ENCODE measurements at regions not wholly inside any gene's neighbourhood (a gene's known extent, or its start where the extent isn't known, plus 50 kb on each side); places are given as distances from the start of the nearest gene placed in this dataset.

DNA sequence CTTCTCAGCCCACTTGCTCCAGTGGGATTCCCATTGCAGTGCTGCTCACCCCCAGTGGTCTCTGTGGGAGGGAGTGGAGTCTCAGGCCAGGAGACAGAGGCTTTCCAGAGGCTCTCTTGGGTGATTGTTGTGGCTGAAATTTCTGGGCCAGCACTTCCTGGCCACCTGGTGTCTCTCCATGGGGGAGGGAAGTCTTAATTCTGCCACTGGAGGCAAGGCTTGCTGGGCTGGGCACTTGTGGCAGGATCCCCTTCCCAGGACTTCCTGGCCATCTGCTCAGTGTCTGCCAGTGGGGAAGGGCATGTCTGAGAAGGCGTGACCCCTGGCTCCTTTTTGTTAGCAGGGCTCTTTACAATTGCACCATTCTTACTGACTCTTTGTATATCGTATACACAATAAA lies 351.8 kb downstream of the GABRB3 start:
- no peaks in the 10 kb centered on the region for H3K36me3 Mint-ChIP-seq
- H3K4me3 Mint-ChIP-seq, result no peak overlapping the region
- no peaks in the 10 kb centered on the region for H3K27me3 Mint-ChIP-seq
- peaks cover 4% of the 10 kb centered on the region for H3K9me3 Mint-ChIP-seq (ENCODE audit: low read depth)
- no peak overlapping the region for H3K27ac Mint-ChIP-seq
- no peaks in the 10 kb centered on the region for H3K4me1 Mint-ChIP-seq (ENCODE audit: low read depth)

DNA sequence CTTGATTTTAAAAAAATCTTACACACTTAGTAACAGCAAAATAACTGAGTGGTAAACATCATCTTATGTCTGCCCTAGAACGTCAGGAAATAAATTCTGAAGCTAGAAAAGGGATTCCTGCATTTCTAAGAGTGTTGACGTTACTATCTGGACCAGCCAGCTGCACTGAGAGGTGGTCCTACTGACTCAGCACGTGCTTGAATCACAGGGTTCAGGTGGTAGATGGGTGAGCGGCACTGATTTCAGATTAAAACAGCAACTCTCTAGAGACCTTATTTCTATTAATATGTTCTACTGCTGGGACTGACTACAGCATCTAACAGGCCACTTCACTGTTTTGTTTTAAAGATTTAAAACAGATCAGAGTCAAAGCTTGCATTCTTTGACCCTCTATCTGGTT lies 377.2 kb downstream of the GABRB3 start:
- H3K27me3 Mint-ChIP-seq, result no peaks in the 10 kb centered on the region
- H3K9me3 Mint-ChIP-seq (ENCODE audit: low read depth), result no peaks in the 10 kb centered on the region
- H3K27ac Mint-ChIP-seq, result no peak overlapping the region
- no peaks in the 10 kb centered on the region for H3K36me3 Mint-ChIP-seq
- H3K4me1 Mint-ChIP-seq (ENCODE audit: low read depth), result no peaks in the 10 kb centered on the region
- H3K4me3 Mint-ChIP-seq, result no peak overlapping the region

DNA sequence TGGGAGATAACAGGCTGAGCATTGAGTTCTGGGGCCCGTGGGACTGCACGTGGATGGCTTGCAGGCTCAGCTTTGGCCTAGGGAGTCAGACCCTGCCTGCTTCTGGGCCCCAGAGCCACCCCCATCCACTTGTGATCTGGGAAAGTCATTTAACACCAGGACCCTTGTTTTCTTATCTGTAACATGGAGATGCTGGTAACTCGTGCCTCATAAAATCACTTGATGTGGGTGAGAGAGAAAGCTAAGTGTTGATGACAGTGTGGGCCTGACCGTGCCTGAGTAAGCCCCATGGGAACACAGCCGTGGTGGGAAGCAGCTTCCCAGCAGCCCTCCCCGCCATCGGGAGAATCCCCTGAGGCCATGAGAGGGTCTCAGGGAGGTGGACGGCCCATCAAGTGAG lies 378.1 kb downstream of the GABRB3 start:
- Mint-ChIP-seq H3K27me3 (no peaks in the 10 kb centered on the region), H3K4me3 (no peak overlapping the region), H3K4me1 (ENCODE audit: low read depth) (no peaks in the 10 kb centered on the region), H3K36me3 (no peaks in the 10 kb centered on the region), H3K27ac (no peak overlapping the region), H3K9me3 (ENCODE audit: low read depth) (no peaks in the 10 kb centered on the region)

DNA sequence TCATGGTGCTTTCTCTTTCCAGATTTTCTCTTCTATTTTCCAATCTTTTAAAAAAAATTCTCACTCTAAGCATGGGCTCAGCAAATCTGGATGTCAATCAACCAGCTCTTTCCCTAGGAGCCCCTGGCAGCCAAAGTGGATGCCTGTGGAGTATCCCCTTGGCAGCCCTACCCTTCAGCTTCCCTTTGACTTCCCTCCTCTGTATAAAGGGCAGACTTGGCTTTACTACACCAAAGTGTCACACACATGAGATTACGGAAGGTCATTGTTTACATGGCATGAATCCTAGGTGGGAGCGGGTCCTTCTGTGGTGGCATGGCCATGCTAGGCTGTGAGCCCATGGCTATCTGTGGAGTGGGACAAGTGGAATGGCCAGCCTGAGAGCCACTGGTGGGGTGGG lies 379.9 kb downstream of the GABRB3 start:
- no peak overlapping the region for H3K27ac Mint-ChIP-seq

DNA sequence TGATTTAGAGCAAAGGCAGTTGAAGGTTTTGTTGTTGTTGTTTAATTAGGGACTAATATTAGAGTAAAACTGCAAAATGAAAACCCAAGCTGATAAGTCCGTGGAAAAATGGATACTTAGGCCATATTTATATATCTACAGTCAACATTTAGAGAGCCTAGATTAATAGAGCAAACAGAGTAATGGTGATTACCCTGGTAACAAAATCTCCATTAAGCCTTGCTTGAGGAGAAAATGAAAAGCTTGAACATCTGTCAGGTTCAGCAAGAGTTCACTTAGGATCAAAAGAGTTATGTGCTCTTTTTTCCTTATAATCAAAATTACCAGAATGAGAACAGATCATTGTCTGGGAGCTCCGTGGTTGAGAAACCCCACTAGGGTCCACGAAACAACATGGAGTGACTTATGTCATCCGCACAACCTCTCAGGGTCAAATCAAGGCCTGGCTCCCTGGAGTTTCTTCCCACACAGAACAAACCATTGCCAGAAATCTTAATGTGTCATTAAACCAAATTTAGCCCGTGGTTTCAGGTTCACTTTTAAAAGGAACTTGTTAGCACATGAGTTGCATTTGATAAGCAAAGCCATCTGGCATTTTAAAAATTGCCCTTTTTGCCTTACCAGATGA lies 381.2 kb downstream of the GABRB3 start:
- Mint-ChIP-seq H3K9me3 (ENCODE audit: low read depth) (no peaks in the 10 kb centered on the region), H3K27ac (no peak overlapping the region), H3K4me1 (ENCODE audit: low read depth) (no peaks in the 10 kb centered on the region), H3K27me3 (no peaks in the 10 kb centered on the region), H3K4me3 (no peak overlapping the region), H3K36me3 (no peaks in the 10 kb centered on the region)

More for the DNA sequence above, 379.9 kb downstream of the GABRB3 start:
- no peaks in the 10 kb centered on the region for H3K36me3 Mint-ChIP-seq
- no peaks in the 10 kb centered on the region for H3K4me1 Mint-ChIP-seq (ENCODE audit: low read depth)
- H3K4me3 Mint-ChIP-seq, result no peak overlapping the region
- no peaks in the 10 kb centered on the region for H3K27me3 Mint-ChIP-seq
- H3K9me3 Mint-ChIP-seq (ENCODE audit: low read depth), result no peaks in the 10 kb centered on the region

DNA sequence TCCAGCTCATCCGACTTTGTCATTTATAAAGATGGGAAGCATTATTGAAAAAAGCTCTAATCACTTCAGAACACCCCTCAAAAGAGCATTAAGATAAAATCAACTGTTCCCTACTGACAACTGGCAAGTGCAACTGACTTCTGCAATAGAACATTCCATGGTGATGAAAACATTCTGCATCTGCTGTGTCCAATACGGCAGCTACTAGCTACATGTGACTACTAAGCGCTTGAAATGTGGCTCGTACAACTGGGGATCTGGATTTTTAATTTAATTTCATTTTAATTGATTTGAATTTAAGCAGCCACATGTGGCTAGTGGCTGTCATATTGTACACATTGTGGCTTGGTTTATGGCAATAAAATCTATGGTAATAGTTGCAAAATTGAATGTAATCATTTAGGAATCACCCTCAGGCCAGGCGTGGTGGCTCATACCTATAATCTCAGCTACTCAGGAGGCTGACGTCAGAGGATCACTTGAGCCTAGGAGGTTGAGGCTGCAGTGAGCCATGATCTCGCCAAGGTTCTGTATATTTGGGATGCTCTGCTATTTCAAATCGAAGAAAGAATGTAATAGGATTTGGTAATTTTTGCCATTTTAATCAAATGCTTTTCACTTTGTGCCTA lies 390.3 kb downstream of the GABRB3 start:
- Mint-ChIP-seq H3K36me3 (no peaks in the 10 kb centered on the region), H3K4me3 (no peak overlapping the region), H3K4me1 (ENCODE audit: low read depth) (no peaks in the 10 kb centered on the region), H3K27me3 (no peaks in the 10 kb centered on the region), H3K9me3 (ENCODE audit: low read depth) (peaks cover 4% of the 10 kb centered on the region), H3K27ac (no peak overlapping the region)

DNA sequence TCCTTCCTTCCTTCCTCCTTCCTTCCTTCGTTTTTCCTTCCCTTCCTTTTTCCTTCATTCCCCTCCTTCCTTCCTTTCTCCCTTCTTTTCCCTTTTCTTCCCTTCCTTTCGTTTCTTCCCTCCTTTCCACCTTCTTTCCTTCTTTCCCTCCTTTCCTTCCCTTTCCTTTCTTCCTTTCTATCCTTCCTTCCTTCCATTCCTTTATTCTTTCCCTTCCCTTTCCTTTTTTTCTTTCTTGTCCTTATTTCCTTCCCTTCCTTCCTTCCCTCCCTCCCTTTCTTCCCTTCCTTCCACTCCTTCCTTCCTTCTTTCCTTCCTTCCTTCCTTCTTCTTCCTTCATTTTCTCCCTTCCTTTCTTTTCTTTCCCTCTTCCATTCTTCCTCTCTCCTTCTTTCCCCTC lies 394.6 kb downstream of the GABRB3 start:
- H3K4me3 Mint-ChIP-seq, result no peak overlapping the region
- peaks cover 3% of the 10 kb centered on the region for H3K36me3 Mint-ChIP-seq
- H3K4me1 Mint-ChIP-seq (ENCODE audit: low read depth), result no peaks in the 10 kb centered on the region
- H3K27me3 Mint-ChIP-seq, result no peaks in the 10 kb centered on the region
- H3K27ac Mint-ChIP-seq, result no peak overlapping the region
- H3K9me3 Mint-ChIP-seq (ENCODE audit: low read depth), result peaks cover 18% of the 10 kb centered on the region

DNA sequence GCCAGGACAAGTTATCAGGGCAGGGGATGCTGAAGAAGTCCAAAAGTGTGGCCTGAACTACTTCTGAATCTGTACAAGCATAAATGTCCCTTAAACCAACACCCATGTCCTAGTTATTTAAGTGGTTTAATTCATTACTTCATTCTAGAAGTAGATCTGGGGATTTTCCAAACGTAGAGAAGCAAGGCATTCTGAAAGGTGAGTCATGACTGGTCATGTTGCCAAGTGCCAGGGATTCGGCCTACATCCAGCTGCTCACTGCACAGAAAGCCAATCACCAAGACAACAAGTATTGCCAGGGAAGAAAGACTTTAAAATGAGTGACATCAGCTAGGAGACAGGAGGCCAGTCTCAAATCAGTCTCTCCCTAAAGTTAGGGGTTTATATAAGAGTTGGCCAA lies 396.6 kb downstream of the GABRB3 start:
- Mint-ChIP-seq H3K36me3 (peaks cover 3% of the 10 kb centered on the region), H3K4me1 (ENCODE audit: low read depth) (no peaks in the 10 kb centered on the region), H3K4me3 (no peak overlapping the region), H3K9me3 (ENCODE audit: low read depth) (peaks cover 18% of the 10 kb centered on the region), H3K27me3 (no peaks in the 10 kb centered on the region), H3K27ac (no peak overlapping the region)

DNA sequence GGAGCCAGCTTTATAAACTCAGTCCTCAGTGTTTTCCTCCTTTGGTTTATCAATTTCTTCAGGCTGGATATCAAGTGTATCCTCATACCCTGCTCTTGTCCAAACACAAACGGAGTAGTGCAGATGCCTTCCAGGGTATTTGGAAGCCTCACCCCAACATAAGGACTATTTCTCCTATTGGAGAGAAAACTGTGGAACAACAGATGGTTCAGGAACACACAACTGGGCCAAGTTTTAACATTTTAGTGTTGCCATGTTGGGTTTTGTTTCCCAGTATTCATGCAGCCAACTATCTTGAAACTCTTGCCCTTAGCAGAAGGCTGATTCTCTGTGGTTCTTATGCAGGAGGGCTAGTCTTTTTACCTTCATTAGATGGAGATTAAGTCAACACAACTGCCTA lies 398.1 kb downstream of the GABRB3 start:
- peaks cover 3% of the 10 kb centered on the region for H3K36me3 Mint-ChIP-seq

DNA sequence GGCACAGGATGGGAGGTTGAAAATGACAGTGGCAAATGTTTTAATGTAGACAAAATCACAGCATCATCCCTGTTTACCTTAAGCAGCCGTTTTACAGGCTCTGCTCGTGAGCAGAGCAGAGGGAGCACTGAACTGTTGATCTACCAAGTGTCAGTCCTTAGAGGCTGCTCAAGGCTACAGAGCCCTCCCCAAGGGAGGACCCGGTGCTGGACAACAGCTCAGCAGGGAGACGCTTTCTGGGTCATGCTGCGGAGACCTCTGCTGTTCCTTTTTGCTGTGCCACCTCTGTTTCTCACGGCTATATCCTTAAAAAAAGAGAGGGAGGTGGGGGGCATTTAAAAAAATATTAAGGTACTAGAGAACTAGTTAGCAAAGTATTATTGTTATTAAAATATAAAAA lies 400.2 kb downstream of the GABRB3 start:
- Mint-ChIP-seq H3K4me3 (no peak overlapping the region), H3K36me3 (peaks cover 3% of the 10 kb centered on the region), H3K27ac (no peak overlapping the region), H3K9me3 (ENCODE audit: low read depth) (peaks cover 19% of the 10 kb centered on the region), H3K27me3 (no peaks in the 10 kb centered on the region), H3K4me1 (ENCODE audit: low read depth) (no peaks in the 10 kb centered on the region)

More for the DNA sequence above, 398.1 kb downstream of the GABRB3 start:
- no peaks in the 10 kb centered on the region for H3K27me3 Mint-ChIP-seq
- no peaks in the 10 kb centered on the region for H3K4me1 Mint-ChIP-seq (ENCODE audit: low read depth)
- H3K27ac Mint-ChIP-seq, result no peak overlapping the region
- peaks cover 18% of the 10 kb centered on the region for H3K9me3 Mint-ChIP-seq (ENCODE audit: low read depth)
- H3K4me3 Mint-ChIP-seq, result no peak overlapping the region

DNA sequence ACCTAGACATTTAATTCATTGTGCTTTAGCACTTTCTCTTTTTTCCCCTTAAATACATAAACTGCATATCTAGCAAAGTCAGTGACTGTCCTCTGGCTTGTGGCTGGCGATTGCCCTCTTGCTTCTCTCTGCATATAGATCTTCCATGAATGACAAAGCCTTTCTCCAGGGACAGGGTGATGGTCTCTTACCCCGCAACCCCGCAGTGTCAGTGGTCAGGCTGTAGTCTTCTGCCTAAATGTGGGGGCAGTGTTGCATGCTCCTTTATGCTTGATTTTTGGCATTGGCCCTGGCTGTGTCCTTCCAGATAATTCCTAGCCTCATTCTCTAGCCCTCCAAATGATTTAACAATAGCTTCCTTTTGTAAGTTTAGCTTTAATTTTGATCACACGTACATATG lies 407.8 kb downstream of the GABRB3 start:
- Mint-ChIP-seq H3K9me3 (ENCODE audit: low read depth) (peaks cover 17% of the 10 kb centered on the region), H3K4me1 (ENCODE audit: low read depth) (no peaks in the 10 kb centered on the region), H3K27ac (no peak overlapping the region), H3K4me3 (no peak overlapping the region), H3K27me3 (no peaks in the 10 kb centered on the region), H3K36me3 (no peaks in the 10 kb centered on the region)

DNA sequence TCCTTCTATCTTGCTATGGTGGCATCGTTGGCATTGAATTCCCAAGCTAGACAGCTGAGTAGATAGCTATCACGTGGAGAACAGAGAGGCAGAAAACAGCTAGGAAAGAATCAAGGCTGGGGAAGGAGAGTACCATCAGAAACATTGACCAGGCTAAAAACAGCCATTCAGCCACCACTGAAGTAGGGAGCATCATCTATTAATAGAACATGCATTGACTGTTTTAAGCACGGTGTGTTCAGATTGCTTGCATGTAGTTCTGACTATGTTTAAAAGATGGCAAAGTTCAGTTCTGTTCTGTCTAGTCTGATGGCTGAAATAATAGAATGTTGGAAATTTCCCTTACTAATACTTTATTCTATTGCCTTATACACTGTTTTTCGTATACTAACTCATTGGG lies 413.0 kb downstream of the GABRB3 start:
- no peaks in the 10 kb centered on the region for H3K4me1 Mint-ChIP-seq (ENCODE audit: low read depth)
- H3K27ac Mint-ChIP-seq, result no peak overlapping the region
- H3K27me3 Mint-ChIP-seq, result no peaks in the 10 kb centered on the region
- no peaks in the 10 kb centered on the region for H3K36me3 Mint-ChIP-seq
- H3K9me3 Mint-ChIP-seq (ENCODE audit: low read depth), result peaks cover 8% of the 10 kb centered on the region
- H3K4me3 Mint-ChIP-seq, result no peak overlapping the region

DNA sequence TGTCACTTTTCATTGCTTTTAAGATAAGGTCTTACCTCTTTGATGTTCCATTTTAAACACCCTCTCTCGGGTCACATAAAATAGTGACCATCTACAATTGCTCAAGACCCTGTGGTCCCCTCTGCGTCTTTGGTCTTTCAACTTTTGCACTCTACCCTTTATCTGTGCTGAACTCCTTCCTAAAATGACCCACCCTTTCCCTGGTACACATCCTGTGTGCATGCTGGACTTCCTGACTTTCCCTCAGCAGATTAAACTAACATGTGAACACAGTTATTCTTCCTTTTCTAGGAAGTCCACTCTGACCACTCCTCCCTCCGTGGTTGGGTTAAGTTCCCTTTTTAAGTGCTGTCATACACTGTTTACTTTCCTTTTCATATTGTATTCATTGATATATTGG lies 414.2 kb downstream of the GABRB3 start:
- Mint-ChIP-seq H3K9me3 (ENCODE audit: low read depth) (peaks cover 8% of the 10 kb centered on the region), H3K4me1 (ENCODE audit: low read depth) (no peaks in the 10 kb centered on the region), H3K4me3 (no peak overlapping the region), H3K27me3 (no peaks in the 10 kb centered on the region), H3K36me3 (no peaks in the 10 kb centered on the region), H3K27ac (no peak overlapping the region)

DNA sequence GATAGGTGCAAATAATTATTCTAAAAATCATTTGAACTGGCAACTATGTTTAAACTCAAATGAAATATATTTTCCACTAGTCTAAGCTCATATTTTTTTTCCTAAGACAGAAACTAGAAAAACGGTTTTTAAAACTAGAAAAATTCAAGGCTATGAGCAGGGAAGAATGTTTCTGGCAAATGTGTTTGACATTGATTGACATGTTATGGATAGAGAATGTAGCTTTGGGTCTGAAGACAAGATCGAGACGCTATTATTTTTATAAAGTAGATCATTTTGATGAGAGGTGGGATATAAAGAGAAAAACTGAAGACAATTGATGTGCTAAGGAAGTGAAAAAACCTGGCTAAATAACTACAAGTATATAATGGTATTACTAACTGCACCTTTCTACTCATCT lies 415.2 kb downstream of the GABRB3 start:
- no peaks in the 10 kb centered on the region for H3K27me3 Mint-ChIP-seq
- no peak overlapping the region for H3K4me3 Mint-ChIP-seq
- no peaks in the 10 kb centered on the region for H3K36me3 Mint-ChIP-seq
- H3K4me1 Mint-ChIP-seq (ENCODE audit: low read depth), result no peaks in the 10 kb centered on the region
- H3K27ac Mint-ChIP-seq, result no peak overlapping the region
- H3K9me3 Mint-ChIP-seq (ENCODE audit: low read depth), result peaks cover 8% of the 10 kb centered on the region

DNA sequence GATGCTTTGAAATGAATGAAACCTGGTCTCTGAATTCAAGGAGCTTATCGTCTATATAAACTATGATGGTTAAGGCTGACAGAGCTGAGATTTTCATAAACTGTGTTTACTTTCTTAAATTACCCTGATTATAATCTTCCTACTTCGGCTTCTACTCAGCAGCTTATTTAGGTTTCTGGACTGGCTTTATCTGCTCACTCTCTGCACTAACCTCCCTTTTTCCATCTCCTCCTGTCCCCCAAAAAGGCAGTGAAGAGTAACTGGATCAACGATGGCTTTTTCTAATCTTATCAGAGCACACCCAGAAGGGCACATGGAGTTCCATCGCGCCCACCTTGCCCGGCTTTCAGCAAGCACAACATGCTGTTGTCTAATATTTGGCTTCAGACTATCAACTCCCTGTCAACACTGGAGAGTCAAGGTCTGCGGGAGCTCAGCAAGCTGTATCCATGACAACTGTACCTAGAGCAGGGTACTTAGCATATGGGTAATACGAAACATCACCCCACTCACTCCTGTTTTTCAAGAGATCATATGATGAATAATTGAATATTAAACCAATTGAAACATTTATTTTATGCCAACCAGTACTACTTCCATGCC lies 417.3 kb downstream of the GABRB3 start:
- no peaks in the 10 kb centered on the region for H3K27me3 Mint-ChIP-seq
- H3K9me3 Mint-ChIP-seq (ENCODE audit: low read depth), result peaks cover 4% of the 10 kb centered on the region
- no peak overlapping the region for H3K4me3 Mint-ChIP-seq
- no peaks in the 10 kb centered on the region for H3K36me3 Mint-ChIP-seq
- no peak overlapping the region for H3K27ac Mint-ChIP-seq
- no peaks in the 10 kb centered on the region for H3K4me1 Mint-ChIP-seq (ENCODE audit: low read depth)

DNA sequence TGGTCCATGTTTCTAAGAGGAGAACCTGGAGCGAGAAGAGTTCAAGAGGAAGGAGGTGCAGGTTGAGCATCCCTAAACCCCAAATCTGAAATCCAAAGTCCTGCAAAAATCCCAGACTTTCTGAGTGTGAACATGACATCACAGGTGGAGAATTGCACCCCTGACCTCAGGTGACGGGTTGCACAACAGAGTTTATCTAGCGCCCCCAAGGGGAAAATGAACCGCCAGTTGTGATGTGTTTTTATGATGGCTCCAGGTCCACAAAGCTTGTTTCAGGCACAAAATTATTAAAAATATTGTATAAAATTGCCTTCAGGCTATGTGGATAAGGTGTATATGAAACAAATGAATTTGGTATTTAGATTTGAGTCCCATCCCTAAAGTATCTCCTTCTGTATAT lies 420.0 kb downstream of the GABRB3 start:
- Mint-ChIP-seq H3K4me3 (no peak overlapping the region), H3K36me3 (no peaks in the 10 kb centered on the region), H3K27me3 (peaks cover under 1% of the 10 kb centered on the region), H3K27ac (no peak overlapping the region), H3K9me3 (ENCODE audit: low read depth) (peaks cover 5% of the 10 kb centered on the region), H3K4me1 (ENCODE audit: low read depth) (no peaks in the 10 kb centered on the region)

All from activated naive CD8-positive, alpha-beta T cell (primary cell).